ENCODE measurements at regions not wholly inside any gene's neighbourhood (a gene's known extent, or its start where the extent isn't known, plus 50 kb on each side); places are given as distances from the start of the nearest gene placed in this dataset.

DNA sequence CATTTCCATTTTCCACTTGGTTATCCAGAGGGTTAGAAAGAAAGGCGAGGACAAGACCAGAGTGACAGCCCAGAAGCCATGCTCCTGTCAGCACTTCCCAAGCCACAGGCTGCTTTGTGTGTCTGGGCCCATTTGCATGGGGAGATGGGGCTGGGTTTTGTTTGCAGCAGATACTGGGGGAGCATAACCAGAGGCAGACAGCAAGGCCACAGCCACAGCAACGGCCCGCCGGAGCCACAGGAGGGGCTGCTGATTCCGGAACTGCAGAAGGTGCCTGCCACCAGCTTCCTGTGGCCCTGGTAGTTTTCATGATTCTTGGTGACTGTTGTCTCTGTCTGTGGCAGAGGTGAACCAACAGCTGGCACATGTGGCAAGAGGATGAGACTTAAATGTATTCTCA is 106.6 kb downstream of the DLL1 start:
- H3K27ac ChIP-seq (ENCODE audit: low read depth, low read length), result no peak overlapping the region

DNA sequence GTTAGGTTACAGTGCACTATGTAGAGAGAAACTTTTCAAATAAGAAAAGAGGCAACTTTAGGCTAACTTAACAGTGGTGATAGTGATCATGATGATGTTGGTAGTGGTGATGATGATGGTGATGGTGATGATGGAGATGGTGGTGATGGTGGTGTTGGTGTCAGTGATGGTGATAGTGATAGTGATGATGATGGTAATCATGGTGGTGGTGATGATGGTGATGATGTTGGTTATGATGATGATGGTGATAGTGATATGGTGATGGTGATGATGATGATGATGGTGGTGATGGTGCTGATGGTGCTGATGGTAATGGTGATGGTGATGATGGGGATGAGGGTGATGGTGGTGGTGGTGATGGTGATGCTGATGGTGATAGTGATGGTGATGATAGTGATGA is 107.4 kb downstream of the DLL1 start:
- Histone ChIP-seq H3K27me3 (ENCODE audit: insufficient read depth, low read length) (no peaks in the 10 kb centered on the region), H3K4me2 (ENCODE audit: insufficient read depth, low read length) (no peak overlapping the region), H3K79me2 (ENCODE audit: insufficient read depth, low read length) (no peaks in the 10 kb centered on the region), H3K36me3 (ENCODE audit: insufficient read depth, low read length) (no peaks in the 10 kb centered on the region), H3K4me3 (ENCODE audit: insufficient read depth, low read length) (no peak overlapping the region), H3K9me3 (ENCODE audit: low read depth, low read length) (no peaks in the 10 kb centered on the region), H2AFZ (ENCODE audit: low read length) (no peak overlapping the region), H3K4me1 (ENCODE audit: insufficient read depth, low read length) (no peaks in the 10 kb centered on the region), H4K20me1 (ENCODE audit: insufficient read depth, low read length) (no peaks in the 10 kb centered on the region), H3K27ac (ENCODE audit: low read depth, low read length) (no peak overlapping the region)
- TF ChIP-seq, protein P1, sequence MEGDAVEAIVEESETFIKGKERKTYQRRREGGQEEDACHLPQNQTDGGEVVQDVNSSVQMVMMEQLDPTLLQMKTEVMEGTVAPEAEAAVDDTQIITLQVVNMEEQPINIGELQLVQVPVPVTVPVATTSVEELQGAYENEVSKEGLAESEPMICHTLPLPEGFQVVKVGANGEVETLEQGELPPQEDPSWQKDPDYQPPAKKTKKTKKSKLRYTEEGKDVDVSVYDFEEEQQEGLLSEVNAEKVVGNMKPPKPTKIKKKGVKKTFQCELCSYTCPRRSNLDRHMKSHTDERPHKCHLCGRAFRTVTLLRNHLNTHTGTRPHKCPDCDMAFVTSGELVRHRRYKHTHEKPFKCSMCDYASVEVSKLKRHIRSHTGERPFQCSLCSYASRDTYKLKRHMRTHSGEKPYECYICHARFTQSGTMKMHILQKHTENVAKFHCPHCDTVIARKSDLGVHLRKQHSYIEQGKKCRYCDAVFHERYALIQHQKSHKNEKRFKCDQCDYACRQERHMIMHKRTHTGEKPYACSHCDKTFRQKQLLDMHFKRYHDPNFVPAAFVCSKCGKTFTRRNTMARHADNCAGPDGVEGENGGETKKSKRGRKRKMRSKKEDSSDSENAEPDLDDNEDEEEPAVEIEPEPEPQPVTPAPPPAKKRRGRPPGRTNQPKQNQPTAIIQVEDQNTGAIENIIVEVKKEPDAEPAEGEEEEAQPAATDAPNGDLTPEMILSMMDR (IDR thresholded peaks at IDR 0.05; ENCODE audit: extremely low read depth, low read depth, low read length), result no peak
- no peak for DNase-seq (ENCODE audit: insufficient read length, low spot score, missing footprints)

More for the DNA sequence above, 106.6 kb downstream of the DLL1 start:
- Histone ChIP-seq H3K4me1 (ENCODE audit: insufficient read depth, low read length) (no peaks in the 10 kb centered on the region), H3K79me2 (ENCODE audit: insufficient read depth, low read length) (no peaks in the 10 kb centered on the region), H3K4me3 (ENCODE audit: insufficient read depth, low read length) (no peak overlapping the region), H3K27me3 (ENCODE audit: insufficient read depth, low read length) (no peaks in the 10 kb centered on the region), H3K4me2 (ENCODE audit: insufficient read depth, low read length) (no peak overlapping the region), H3K9me3 (ENCODE audit: low read depth, low read length) (no peaks in the 10 kb centered on the region), H3K36me3 (ENCODE audit: insufficient read depth, low read length) (no peaks in the 10 kb centered on the region), H2AFZ (ENCODE audit: low read length) (no peak overlapping the region), H4K20me1 (ENCODE audit: insufficient read depth, low read length) (no peaks in the 10 kb centered on the region)
- TF ChIP-seq, protein P1 (IDR thresholded peaks at IDR 0.05; ENCODE audit: extremely low read depth, low read depth, low read length), result no peak
- DNase-seq (ENCODE audit: insufficient read length, low spot score, missing footprints), result no peak

DNA sequence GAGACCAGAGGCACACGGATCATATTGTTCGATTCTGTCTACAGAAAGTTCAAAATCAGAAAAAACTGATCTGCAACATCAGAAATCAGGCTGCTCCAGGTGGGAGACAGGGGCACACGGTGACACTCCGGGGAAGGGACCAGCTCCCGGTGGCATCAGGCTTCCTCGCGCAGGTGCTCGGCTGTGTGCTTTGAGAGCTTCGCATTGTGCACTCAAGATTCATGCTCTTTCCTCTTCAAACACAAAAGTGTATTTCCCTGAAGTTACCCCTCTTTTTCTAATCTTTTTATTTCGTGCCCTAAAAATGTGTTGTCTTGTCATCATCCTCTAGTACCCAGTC is 108.1 kb downstream of the DLL1 start:
- no peaks in the 10 kb centered on the region for H4K20me1 ChIP-seq (ENCODE audit: insufficient read depth, low read length)
- no peak overlapping the region for H3K4me3 ChIP-seq (ENCODE audit: insufficient read depth, low read length)
- no peaks in the 10 kb centered on the region for H3K27me3 ChIP-seq (ENCODE audit: insufficient read depth, low read length)
- TF ChIP-seq, protein P1 (IDR thresholded peaks at IDR 0.05; ENCODE audit: extremely low read depth, low read depth, low read length), result no peak
- no peak overlapping the region for H3K4me2 ChIP-seq (ENCODE audit: insufficient read depth, low read length)
- no peaks in the 10 kb centered on the region for H3K9me3 ChIP-seq (ENCODE audit: low read depth, low read length)
- H3K27ac ChIP-seq (ENCODE audit: low read depth, low read length), result no peak overlapping the region
- H3K79me2 ChIP-seq (ENCODE audit: insufficient read depth, low read length), result no peaks in the 10 kb centered on the region
- peak; percentile 36 for DNase-seq (ENCODE audit: insufficient read length, low spot score, missing footprints)
- H2AFZ ChIP-seq (ENCODE audit: low read length), result no peak overlapping the region
- no peaks in the 10 kb centered on the region for H3K4me1 ChIP-seq (ENCODE audit: insufficient read depth, low read length)
- no peaks in the 10 kb centered on the region for H3K36me3 ChIP-seq (ENCODE audit: insufficient read depth, low read length)

DNA sequence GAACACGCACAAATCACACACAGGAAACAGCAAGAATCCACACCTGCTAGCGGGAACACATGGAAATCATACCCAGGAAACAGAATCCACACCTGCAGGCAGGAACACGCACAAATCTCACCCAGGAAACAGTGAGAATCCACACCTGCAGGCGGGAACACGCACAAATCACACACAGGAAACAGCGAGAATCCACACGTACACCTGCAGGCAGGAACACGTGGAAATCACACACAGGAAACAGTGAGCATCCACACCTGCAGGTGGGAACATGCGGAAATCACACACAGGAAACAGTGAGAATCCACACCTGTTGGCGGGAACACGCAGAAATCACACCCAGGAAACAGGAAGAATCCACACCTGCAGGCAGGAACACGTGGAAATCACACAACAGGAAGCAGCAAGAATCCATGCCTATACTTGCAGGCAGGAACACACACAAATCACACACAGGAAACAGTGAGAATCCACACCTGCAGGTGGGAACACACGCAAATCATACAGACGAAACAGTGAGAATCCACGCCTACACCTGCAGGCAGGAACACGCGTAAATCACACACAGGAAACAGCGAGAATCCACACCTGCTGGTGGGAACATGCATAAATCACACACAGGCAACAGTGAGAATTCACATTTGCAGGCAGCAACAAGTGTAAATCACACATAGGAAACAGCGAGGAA is 108.6 kb downstream of the DLL1 start:
- peak; percentile 30 for DNase-seq (ENCODE audit: insufficient read length, low spot score, missing footprints)
- Histone ChIP-seq H3K9me3 (ENCODE audit: low read depth, low read length) (no peaks in the 10 kb centered on the region), H3K27me3 (ENCODE audit: insufficient read depth, low read length) (no peaks in the 10 kb centered on the region), H3K36me3 (ENCODE audit: insufficient read depth, low read length) (no peaks in the 10 kb centered on the region), H3K79me2 (ENCODE audit: insufficient read depth, low read length) (no peaks in the 10 kb centered on the region), H3K4me1 (ENCODE audit: insufficient read depth, low read length) (no peaks in the 10 kb centered on the region), H2AFZ (ENCODE audit: low read length) (no peak overlapping the region), H3K27ac (ENCODE audit: low read depth, low read length) (no peak overlapping the region), H3K4me3 (ENCODE audit: insufficient read depth, low read length) (no peak overlapping the region), H4K20me1 (ENCODE audit: insufficient read depth, low read length) (no peaks in the 10 kb centered on the region), H3K4me2 (ENCODE audit: insufficient read depth, low read length) (no peak overlapping the region)
- TF ChIP-seq, protein P1 (IDR thresholded peaks at IDR 0.05; ENCODE audit: extremely low read depth, low read depth, low read length), result no peak

Data from osteoblast (primary cell).